IMR-90 (cell line): ENCODE measurements at regions not wholly inside any gene's neighbourhood (a gene's known extent, or its start where the extent isn't known, plus 50 kb on each side); places are given as distances from the start of the nearest gene placed in this dataset.

Source experiments
- ATAC-seq: fragments of 200-7000 bp; cut with Tn5 transposase; 2 replicates; pipeline ENCODE4 v1.9.1; 2020; ENCODE audit warnings: low read depth, mild to moderate bottlenecking, moderate library complexity
- BruUV-seq: library from RNA; stranded (reverse); fragments of 400-500 nt; replicated peaks from 2 replicates; lab custom pipeline; 2021; lab: Mats Ljungman, UMichigan
- CTCF ChIA-PET: fragments of 300-600 bp; formaldehyde crosslinking; extraction: SDS; loops from one replicate; lab custom pipeline; 2021; ENCODE audit warnings: antibody characterized with exemption; lab: Yijun Ruan, JAX
- POLR2A ChIA-PET: fragments of 300-600 bp; sonication (Branson Sonifier 250); formaldehyde crosslinking; loops from one replicate; lab custom pipeline; 2022; ENCODE audit warnings: antibody characterized with exemption; ENCODE audit not compliant: unreplicated experiment; lab: Charles Lee
- DNase-seq: peaks from one replicate; pipeline ENCODE4 v3.0.0; 2013
- H2AFZ ChIP-seq: replicated peaks from 2 replicates; pipeline ENCODE3; 2013; ENCODE audit warnings: low read length, mild to moderate bottlenecking; ENCODE audit not compliant: poor library complexity
- H2AK5ac ChIP-seq: 2 replicates; pipeline ENCODE4 v1.6.1; 2013; ENCODE audit warnings: low read depth, low read length, inconsistent platforms
- H2AK9ac ChIP-seq: replicated peaks from 2 replicates; pipeline ENCODE3; 2013; ENCODE audit warnings: mild to moderate bottlenecking, low read depth, low read length, moderate library complexity; ENCODE audit not compliant: poor library complexity
- H2BK120ac ChIP-seq: 2 replicates; pipeline ENCODE4 v1.6.1; 2013; ENCODE audit warnings: low read depth, low read length, inconsistent platforms
- H2BK15ac ChIP-seq: 3 replicates; pipeline ENCODE4 v1.6.1; 2013; ENCODE audit warnings: low read depth, low read length, inconsistent platforms
- H2BK20ac ChIP-seq: 2 replicates; pipeline ENCODE4 v1.6.1; 2013; ENCODE audit warnings: low read depth, mild to moderate bottlenecking, inconsistent platforms, low read length, moderate library complexity
- H2BK5ac ChIP-seq: 2 replicates; pipeline ENCODE4 v1.6.1; 2013; ENCODE audit warnings: mild to moderate bottlenecking, low read depth, low read length, inconsistent platforms; ENCODE audit not compliant: poor library complexity, severe bottlenecking
- H3K14ac ChIP-seq: replicated peaks from 2 replicates; pipeline ENCODE4 v1.6.1; 2013; ENCODE audit warnings: low read depth, low read length, inconsistent platforms
- H3K18ac ChIP-seq: 2 replicates; pipeline ENCODE4 v1.6.1; 2013; ENCODE audit warnings: low read depth, low read length, control low read depth
- H3K23ac ChIP-seq: 2 replicates; pipeline ENCODE4 v1.6.1; 2013; ENCODE audit warnings: low read depth, low read length, inconsistent platforms
- H3K27ac ChIP-seq: 2 replicates; pipeline ENCODE4 v1.5.1; 2013; ENCODE audit warnings: mild to moderate bottlenecking, control low read depth, low read length; ENCODE audit not compliant: insufficient read depth
- H3K27me3 ChIP-seq: 2 replicates; pipeline ENCODE4 v1.6.1; 2013; ENCODE audit warnings: low read length; ENCODE audit not compliant: control insufficient read depth, insufficient read depth
- H3K36me3 ChIP-seq: 2 replicates; pipeline ENCODE4 v1.6.1; 2013; ENCODE audit warnings: low read length, mixed read lengths; ENCODE audit not compliant: control insufficient read depth, insufficient read depth
- H3K4ac ChIP-seq: 2 replicates; pipeline ENCODE4 v1.6.1; 2013; ENCODE audit warnings: low read depth, low read length, inconsistent platforms
- H3K4me1 ChIP-seq: 2 replicates; pipeline ENCODE4 v1.6.1; 2013; ENCODE audit warnings: low read length, mixed read lengths; ENCODE audit not compliant: control insufficient read depth, insufficient read depth
- H3K4me2 ChIP-seq: 2 replicates; pipeline ENCODE4 v1.6.1; 2013; ENCODE audit warnings: low read depth, mild to moderate bottlenecking, control low read depth, low read length, moderate library complexity
- H3K4me3 ChIP-seq: 2 replicates; pipeline ENCODE4 v1.5.1; 2013; ENCODE audit warnings: low read depth, mild to moderate bottlenecking, control low read depth, low read length, moderate library complexity; ENCODE audit not compliant: insufficient read depth
- H3K56ac ChIP-seq: 2 replicates; pipeline ENCODE4 v1.6.1; 2013; ENCODE audit warnings: low read length, inconsistent platforms; ENCODE audit not compliant: insufficient read depth; ENCODE audit errors: extremely low read depth
- H3K79me1 ChIP-seq, 2 experiments: 2 replicates each; pipeline ENCODE4 v1.6.1; 2013; ENCODE audit warnings: low read length in 2 of 2, inconsistent platforms in 1 of 2, low read depth in 1 of 2
- H3K9ac ChIP-seq: 2 replicates; pipeline ENCODE4 v1.6.1; 2013; ENCODE audit warnings: low read depth, low read length, control low read depth
- H3K9me1 ChIP-seq: 2 replicates; pipeline ENCODE4 v1.6.1; 2013; ENCODE audit warnings: low read length, inconsistent platforms; ENCODE audit not compliant: insufficient read depth
- H3K9me3 ChIP-seq: 2 replicates; pipeline ENCODE4 v1.6.1; 2013; ENCODE audit warnings: low read length; ENCODE audit not compliant: control insufficient read depth, insufficient read depth
- H4K20me1 ChIP-seq: 2 replicates; pipeline ENCODE4 v1.6.1; 2013; ENCODE audit warnings: low read length, inconsistent platforms; ENCODE audit not compliant: insufficient read depth
- H4K5ac ChIP-seq: 2 replicates; pipeline ENCODE4 v1.6.1; 2013; ENCODE audit warnings: mild to moderate bottlenecking, low read depth, low read length, control low read depth
- H4K8ac ChIP-seq, 2 experiments: 2 replicates each; pipeline ENCODE4 v1.6.1; 2013; ENCODE audit warnings: low read depth in 2 of 2, low read length in 2 of 2, control low read depth in 1 of 2, inconsistent platforms in 1 of 2
- H4K91ac ChIP-seq: 2 replicates; pipeline ENCODE4 v1.6.1; 2013; ENCODE audit warnings: low read depth, low read length, inconsistent platforms; ENCODE audit not compliant: insufficient read depth
- CEBPB ChIP-seq: IDR thresholded peaks from 2 replicates; pipeline ENCODE4 v1.6.1; 2012; ENCODE audit warnings: low read depth, low read length, improper control_type of control experiment
- CHD1 ChIP-seq: IDR thresholded peaks from 2 replicates; pipeline ENCODE4 v1.6.1; 2012; ENCODE audit warnings: low read depth, low read length, improper control_type of control experiment
- ELK1 ChIP-seq: fragments of 150-350 bp; IDR thresholded peaks from 2 replicates; pipeline ENCODE4 v1.6.1; 2016; ENCODE audit warnings: low read depth, mild to moderate bottlenecking, low read length, moderate library complexity, borderline replicate concordance
- NFE2L2 ChIP-seq: fragments of 150-350 bp; IDR thresholded peaks from 2 replicates; pipeline ENCODE4 v1.6.1; 2016; ENCODE audit warnings: low read depth, mild to moderate bottlenecking, low read length
- RCOR1 ChIP-seq: IDR thresholded peaks from 2 replicates; pipeline ENCODE4 v1.6.1; 2012; ENCODE audit warnings: mild to moderate bottlenecking, low read length, improper control_type of control experiment; ENCODE audit not compliant: insufficient replicate concordance
- RFX5 ChIP-seq: IDR thresholded peaks from 2 replicates; pipeline ENCODE4 v1.8.0; 2012; ENCODE audit warnings: low read depth, mild to moderate bottlenecking, low read length, moderate library complexity
- USF2 ChIP-seq: fragments of 150-350 bp; IDR thresholded peaks from 2 replicates; pipeline ENCODE4 v1.6.1; 2017; ENCODE audit warnings: mild to moderate bottlenecking, antibody characterized with exemption, low read length, low read depth
- WGBS, 2 experiments: methylation state at CpG; one replicate each; pipeline versions ENCODE4 v1.1.5 to v1.1.7; 2013; ENCODE audit warnings: missing lambda C conversion rate in 2 of 2; ENCODE audit not compliant: insufficient read length in 1 of 2; ENCODE audit errors: extremely low coverage in 2 of 2; 5-methylcytosine and 5-hydroxymethylcytosine counted together
- dilution Hi-C: fragments of 300-500 bp; cut with HindIII; formaldehyde crosslinking; loops from one replicate; pipeline ENCODE4 v1.14.3; 2018; ENCODE audit warnings: low sequenced_read_pairs; ENCODE audit not compliant: unreplicated experiment
- in situ Hi-C: fragments of 300-500 bp; cut with MboI; formaldehyde crosslinking; loops from 3 replicates; pipeline ENCODE4 v1.14.3; 2019; ENCODE audit warnings: low sequenced_read_pairs, inconsistent platforms, mixed read lengths
- intact Hi-C: fragments of 100-400 bp; cut with micrococcal nuclease; formaldehyde crosslinking; loops from 2 replicates; pipeline ENCODE4 v1.10.0; 2022

- TF ChIP-seq USF2, result no peak
- no peak for TF ChIP-seq CHD1
- no peak for TF ChIP-seq CEBPB
- TF ChIP-seq RCOR1, result no peak
- TF ChIP-seq RFX5, result no peak
- no peak for TF ChIP-seq NFE2L2
- TF ChIP-seq ELK1, result no peak
- dilution Hi-C loops, result no loop called here
These were observed 654.1 kb downstream of the PTPRC start for GRCh38 chr1:199292896-199293295.

More at GRCh38 chr1:199292896-199293295, 654.1 kb downstream of the PTPRC start:
- H2BK20ac ChIP-seq, result no peak overlapping the region
- BruUV-seq, result no TSS peak
- no peak overlapping the region for H2BK120ac ChIP-seq
- H4K5ac ChIP-seq, result no peak overlapping the region
- H3K18ac ChIP-seq, result no peak overlapping the region
- H2AK5ac ChIP-seq, result no peak overlapping the region
- no peak overlapping the region for H2BK5ac ChIP-seq
- no peak overlapping the region for H3K9ac ChIP-seq
- CTCF ChIA-PET, result no interaction called here
- intact Hi-C loops, result no loop called here
- H3K4me3 ChIP-seq, result no peak overlapping the region
- no peak overlapping the region for H2AK9ac ChIP-seq
- no peaks in the 10 kb centered on the region for H3K4me1 ChIP-seq
- no peak overlapping the region for H4K91ac ChIP-seq
- H3K4ac ChIP-seq, result no peak overlapping the region
- no peak overlapping the region for H2BK15ac ChIP-seq
- no peaks in the 10 kb centered on the region for H3K79me1 ChIP-seq
- no peak overlapping the region for H4K8ac ChIP-seq
- no peak overlapping the region for H2AFZ ChIP-seq
- ATAC-seq (no peak), DNase-seq (no peak)
- H3K23ac ChIP-seq, result no peak overlapping the region
- H3K36me3 ChIP-seq, result no peaks in the 10 kb centered on the region
- no peak overlapping the region for H3K14ac ChIP-seq
- H3K27ac ChIP-seq, result no peak overlapping the region
- no peaks in the 10 kb centered on the region for H3K27me3 ChIP-seq
- WGBS, 2 experiments, result no CpG with 5 or more reads among the region's 1 CpG
- no peaks in the 10 kb centered on the region for H3K9me1 ChIP-seq
- H4K20me1 ChIP-seq, result no peaks in the 10 kb centered on the region
- H3K4me2 ChIP-seq, result no peak overlapping the region
- POLR2A ChIA-PET, result no interaction called here
- in situ Hi-C loops, result no loop called here
- no peak overlapping the region for H3K56ac ChIP-seq
- no peaks in the 10 kb centered on the region for H3K9me3 ChIP-seq
